ENCODE measurements at regions not wholly inside any gene's neighbourhood (a gene's known extent, or its start where the extent isn't known, plus 50 kb on each side); places are given as distances from the start of the nearest gene placed in this dataset.
"Not testable (repeated sequence)": the region's sequence is repeated elsewhere in the genome, so short reads cannot be mapped to it uniquely, and the experiment has no call there.

DNA sequence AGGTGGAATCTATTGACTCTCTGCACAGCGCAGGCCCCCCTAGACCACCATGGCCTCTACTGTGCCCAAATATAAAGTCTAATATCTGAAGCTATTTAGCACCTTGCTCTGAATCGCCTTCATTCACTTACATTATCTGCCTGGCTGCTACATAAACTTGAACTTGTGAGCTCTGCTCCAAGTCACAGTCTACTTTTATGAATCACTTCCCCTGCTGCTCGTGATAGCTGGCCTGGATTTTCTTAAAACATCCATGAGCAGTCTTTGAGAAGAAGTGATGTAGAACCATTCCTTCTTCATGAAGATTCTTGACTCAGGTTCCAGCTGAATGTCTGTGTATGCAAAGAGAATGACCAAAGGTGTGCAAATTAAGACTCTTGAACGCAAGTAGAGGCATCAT is 359.5 kb downstream of the RND3 start:
- no peak for DNase-seq

DNA sequence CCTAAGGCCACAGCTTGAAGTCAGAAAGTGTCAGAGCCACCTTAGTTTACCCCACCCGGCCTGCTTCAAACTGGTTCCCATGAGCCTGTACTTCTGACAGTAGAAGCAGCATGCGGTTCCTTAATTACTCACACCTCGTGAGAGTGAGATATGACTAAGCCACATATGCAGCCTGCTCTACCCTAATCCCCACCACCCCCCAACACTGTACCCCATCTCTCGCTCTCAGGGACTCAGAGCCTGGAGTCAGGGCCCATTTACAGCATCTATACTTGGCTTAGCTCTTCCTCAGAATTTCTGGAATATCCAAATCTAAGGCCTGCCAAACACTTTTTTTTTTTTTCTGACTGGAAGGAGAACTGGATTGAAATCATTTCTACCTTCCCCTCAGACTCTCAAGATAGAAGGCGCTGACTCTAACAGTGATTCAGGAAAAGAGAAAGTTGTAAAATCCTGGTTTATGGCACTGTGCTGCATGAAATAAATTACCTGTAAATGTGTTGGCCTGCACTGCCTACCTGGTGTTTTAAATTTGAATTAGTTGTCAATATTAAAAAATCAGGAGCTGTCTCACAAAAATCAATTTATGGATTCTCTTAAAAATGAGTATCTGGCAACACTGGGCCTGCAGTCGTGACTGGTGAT is 360.0 kb downstream of the RND3 start:
- no peak for DNase-seq

DNA sequence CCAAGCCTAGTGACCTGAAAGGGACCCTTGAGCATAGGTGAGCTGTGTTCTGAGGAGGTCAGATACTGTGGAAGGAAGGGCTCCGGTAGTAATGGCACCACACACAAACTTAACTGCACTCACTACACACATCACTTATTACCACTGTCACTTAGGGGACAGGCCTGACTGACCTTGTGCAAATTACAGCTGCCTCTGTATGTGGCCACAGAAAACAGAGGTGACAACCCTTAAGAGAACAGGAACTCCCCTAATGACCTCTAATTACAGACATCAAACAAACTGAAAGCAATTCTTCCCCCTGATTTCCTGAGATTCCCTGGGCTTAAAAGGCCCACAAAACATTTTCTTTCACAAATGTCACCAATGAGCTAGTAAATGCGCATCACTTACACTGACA is 360.6 kb downstream of the RND3 start:
- DNase-seq: no peak

DNA sequence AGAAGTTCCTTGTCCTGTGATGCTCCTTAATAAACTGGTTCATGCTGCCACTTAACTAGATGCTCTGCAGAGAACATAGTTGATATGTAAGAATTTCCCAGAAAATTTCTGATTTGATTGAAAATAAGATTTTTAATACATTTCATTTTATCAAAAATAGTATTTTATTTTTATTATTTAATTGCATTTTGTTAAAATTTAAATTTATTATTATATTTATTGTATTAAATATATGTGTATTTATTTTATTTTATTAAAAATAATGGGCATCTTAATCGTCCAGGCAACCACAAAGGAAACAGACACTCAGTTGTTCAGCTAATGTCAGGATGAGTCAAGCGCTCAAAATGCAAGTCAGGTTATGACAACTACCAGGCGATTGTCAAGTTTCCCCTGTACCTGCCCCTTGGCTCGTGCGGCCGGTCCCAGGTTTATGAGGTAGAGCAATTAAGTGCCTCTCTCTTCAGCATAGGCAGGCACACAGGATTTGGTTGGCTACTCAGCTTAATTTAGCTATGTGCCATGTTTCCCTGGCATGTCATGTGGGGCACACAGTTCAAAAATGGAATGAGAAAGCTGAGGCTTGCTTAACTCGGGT is 361.2 kb downstream of the RND3 start:
- no peak for DNase-seq

DNA sequence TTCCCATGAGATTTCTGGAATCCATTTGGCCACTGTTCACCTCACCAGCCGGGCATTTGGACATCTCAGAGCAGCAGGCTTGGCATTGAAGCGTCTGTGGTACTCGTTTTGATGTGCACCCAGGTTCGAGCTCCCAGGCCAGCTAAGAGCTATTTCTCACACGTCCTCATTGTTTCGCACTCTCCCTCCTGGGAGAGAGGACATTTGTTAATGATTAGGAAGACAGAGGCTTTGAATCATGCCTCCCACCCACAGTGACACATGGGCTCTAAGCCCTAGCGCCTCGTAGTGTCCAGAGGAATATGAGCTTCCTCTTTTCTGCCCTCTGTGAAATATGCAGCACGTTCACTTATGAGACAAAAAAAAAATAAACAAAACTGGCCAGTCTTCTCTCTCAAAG is 361.8 kb downstream of the RND3 start:
- no peak for DNase-seq

DNA sequence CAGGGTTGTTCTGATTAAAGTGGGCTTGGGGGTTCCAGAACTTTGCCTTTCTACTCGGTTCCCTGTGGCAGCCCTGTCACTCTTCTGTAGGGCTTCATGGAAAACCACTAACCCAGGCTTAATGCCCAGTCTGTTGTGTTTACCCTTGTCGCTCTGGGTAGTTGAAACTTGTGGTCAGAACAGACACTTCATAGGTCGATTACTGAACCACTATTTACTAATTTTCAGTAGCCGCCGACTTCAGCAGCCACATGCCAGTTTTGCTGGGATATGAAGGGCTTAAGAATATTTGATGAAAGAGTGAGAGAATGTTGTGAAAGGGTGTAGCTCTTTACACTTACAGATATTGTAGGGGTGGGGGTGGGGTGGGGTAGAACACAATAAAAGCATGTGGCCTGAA is 362.3 kb downstream of the RND3 start:
- no peak for DNase-seq

DNA sequence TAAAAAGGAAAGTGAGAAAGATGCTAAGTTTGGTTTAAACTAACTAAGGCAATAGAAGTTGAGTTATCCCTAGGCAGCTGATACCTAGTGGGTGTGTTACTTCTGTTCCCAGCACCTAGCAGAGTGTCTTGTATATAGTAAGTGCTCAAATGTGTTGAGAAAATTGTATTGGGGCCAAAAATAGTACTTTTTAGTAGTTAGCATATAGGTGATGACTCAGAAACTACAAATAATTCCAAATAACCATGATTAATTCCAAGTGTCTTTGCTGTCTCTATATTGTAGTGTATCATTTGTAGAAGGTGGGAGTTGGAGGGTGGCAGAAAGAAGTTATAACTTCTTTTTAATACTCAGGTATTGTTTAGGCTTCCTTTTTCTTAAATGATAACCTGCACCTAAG is 362.7 kb downstream of the RND3 start:
- no peak for DNase-seq

DNA sequence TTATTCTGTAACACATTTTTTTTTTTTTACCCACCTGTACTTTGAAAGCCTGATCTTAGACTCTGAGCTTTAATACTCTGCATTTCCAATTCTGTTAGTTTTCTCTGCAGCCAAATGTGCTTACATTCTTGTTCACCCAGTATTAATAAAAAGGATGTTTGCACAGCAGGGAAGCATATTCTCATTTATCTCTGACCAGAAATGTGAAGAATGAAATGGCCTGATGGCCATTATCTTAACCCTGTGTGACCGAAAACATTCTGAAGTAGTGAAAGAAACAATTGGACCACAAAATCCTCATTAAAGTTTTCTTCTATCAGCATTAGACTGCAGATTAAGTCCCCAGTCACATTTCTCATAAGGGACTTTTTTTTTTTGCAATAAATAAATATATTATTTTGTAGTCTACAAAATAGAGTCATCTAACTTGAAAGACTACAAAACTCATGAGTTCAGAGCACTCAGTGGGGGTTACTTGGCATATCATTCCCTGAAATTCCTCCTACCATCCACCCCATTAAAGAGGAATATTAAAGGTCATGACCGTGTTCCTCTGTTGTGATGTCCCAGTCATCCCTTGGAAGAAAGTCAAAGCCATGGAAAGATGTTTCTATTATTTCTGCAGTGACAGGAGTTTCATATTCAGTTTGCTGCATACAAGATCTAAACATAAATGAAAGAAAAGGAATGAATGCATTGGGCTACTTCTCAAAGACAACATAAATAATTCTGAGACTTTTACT is 364.4 kb downstream of the RND3 start:
- no peak for DNase-seq

DNA sequence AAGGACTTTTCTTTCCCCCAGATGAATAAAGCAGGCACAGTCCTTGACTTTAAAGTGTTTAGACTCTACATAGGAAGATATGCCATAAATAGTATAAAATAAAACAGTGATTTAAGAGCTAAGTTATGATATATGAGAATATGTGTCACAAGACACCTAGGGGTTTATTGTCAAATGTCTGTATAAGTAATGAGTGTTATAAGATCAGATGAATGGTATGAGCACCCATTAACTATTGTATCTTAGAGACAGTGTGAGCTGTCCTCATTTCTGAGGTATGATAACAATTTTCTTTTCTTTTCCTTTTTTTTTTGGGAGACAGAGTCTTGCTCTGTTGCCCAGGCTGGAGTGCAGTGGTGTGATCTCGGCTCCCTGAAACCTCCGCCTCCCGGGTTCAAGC is 365.3 kb downstream of the RND3 start:
- no peak for DNase-seq

DNA sequence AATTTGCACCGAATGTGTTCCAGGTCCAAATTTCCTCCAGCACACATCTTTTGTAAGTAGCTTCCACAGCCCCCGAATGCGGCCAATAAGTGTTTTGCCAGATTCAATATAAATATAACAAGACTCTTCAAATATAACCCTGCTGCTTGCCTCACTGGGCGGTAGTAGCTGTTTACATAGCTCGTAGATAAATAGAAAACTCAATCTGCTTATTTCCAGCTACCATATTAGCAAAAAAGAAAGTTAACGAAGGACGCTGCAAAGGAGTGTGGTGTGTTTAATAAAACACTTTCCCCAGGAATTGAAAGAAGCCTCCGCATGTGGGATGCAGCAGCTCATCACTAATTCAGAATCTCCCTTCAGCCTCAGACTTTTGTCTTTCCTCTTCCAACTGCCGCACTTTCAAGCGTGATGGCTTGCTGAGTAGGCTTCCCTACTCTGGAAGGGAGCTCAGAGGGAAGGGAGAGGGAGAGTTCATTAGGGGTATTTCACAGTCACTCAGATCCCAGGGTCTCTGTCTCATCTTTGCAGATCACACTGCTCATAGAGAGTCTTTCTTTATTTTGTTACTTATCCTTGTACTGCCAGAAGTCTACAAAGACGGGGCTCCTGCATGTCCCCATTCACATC is 367.0 kb downstream of the RND3 start:
- DNase-seq: no peak

DNA sequence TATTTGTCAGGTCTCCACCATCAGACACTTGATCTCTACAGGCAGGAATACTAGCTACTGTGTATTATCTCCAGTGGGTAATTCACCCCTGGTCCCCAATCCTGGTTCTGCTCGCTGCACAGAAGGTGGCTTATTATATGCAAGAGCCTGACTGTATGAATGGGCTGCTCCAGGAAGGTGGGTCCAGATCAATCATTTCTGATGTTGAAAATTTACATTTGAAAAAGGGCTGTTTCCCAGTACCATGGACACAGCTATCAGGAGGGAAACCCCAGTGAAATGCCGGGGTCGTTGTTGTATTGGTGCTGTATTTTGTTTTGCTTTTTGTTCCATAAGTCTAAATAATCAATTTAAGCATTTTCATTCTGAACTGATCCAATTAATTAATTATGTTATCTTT is 367.6 kb downstream of the RND3 start:
- DNase-seq: no peak

DNA sequence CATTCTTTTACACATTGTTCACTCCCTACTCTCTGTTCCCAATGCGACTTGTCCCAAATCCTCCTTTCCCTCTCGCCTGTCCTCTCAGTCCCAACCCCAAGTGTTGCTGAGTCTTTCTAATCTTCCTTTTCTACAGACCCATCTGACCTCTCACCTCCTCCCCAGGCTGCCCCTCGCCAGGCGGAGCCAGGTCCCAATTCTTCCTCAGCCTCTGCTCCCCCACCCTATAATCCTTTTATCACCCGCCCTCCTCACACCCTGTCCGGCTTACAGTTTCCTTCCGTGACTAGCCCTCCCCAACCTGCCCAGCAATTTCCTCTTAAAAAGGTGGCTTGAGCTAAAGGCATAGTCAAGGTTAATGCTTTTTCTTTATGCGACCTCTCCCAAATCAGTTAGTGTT is 373.4 kb downstream of the RND3 start:
- DNase-seq: not testable (repeated sequence)

DNA sequence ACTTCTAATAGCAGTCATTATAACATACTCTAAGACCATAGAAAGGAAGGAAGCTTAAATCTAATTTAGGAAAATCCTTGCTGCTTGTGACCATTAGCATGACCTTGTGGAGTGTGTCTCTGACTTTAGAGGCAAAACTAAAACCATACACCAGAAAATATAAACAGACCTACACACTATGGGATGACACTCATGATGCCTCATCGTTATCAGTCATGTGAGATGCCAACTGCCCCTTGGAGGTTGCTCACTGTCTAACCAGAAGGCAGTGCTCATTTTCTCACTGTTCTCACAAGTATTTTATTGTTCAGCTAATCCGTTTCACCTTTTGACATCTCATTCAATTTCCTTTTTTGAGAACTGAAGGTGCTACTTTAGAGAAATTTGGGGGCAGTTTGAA is 376.9 kb downstream of the RND3 start:
- DNase-seq: no peak

DNA sequence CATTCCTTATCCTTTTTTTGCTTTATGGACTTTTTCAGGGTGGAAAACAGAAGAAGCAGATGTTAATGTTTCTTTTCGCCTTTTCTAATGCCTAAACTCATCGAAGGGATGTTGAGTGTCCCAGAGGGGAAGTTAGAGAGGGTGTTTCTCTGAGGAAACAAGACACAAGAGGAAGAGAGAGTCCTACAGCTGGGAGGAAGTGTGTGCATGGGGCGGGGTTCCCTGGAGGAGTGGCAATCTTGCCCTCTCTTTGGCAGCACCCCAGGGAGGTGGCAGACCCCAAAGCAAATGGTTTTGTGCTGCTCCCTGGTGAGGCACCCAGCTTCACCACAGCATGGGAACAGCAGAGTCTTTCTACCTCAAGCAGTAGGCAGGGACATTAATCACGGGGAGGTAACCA is 377.6 kb downstream of the RND3 start:
- no peak for DNase-seq

DNA sequence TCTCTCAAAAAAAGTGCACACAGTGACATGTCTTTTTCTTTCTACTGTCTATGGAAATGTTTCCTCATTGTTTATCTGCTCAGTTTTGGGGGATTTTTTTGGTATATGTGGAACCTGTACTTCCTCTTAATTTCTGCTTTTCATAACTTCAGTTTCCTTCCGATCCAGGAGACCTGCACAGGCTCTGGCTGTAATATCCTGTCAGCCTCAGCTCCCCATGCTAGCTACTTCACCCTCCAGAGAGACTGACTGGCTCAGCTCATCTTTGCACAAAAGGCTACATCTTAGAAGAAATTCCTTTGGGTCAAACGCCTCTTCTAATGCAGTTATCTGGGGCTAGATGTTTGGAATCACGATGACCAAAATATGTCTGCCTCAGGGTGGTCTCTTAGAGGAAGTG is 378.4 kb downstream of the RND3 start:
- no peak for DNase-seq

DNA sequence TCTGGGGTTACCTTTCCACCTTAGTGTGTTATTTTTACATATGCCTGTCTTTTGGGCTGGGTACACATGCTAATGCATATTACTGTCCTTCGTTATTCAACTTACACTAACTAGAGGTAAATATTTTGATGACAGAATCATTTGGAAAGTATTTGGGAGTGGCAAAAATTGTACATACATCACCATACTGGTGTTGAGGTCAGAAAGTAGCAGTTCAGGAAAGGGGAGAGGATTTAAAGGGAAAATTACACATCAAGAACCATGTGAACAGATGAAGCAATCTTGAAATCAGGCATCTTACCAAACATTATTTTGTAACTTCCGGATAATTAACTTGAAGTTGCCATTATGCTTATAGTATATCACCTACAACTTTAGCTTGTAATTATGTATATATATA is 379.7 kb downstream of the RND3 start:
- no peak for DNase-seq

DNA sequence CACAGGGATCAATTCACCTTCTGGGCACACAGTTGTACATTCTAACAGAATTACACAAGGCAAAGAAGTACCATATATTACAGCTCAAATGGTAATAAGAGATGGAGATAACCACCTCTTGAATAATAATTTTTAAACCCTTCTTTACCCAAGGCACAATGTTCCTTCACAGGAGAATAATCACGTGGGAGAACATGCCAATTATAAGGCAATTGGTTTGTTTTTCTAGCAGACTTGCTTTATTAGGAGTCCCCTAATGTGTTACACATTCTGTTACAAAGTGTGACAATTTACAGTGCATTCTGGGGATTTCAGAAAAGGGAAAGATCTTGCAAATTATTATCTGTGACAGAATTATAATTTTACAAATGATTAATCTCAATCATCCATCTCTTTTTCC is 380.3 kb downstream of the RND3 start:
- no peak for DNase-seq

DNA sequence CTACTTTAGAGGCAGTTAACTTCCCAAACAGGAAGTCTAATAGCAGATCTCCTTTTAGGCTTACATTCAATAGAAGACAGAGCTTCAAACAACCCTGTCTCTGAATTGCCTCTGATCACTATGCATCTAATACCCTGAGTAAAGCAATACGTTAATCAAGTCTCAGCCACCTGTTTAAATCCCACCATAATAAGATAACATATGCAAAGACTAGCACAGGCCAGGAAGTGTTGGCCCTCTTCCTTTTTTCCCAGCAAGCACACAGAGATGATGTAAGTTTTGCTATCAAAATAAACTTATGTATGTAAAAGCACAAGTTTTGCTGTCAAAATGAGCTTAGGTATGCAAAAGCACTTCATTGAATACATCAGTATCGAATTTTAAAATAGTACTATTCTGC is 385.5 kb downstream of the RND3 start:
- DNase-seq: no peak

DNA sequence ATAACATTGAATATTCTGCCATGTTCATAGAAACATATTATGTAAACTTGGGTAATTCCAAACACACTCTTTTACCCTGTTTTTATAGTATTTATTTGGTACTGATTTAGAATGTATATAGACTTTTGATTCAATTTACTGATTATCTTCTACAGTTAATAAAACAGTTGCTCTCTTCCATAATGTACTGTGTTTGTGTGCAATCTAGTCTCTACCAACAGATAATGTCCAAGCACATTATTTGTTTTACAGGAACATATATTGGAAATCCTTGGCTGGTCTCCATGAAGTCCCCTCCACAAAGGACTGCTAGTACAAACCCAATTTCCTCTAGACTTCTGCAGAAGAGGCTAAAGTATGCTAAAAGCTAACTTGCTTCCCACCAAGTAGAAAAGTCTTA is 386.6 kb downstream of the RND3 start:
- DNase-seq: no peak

DNA sequence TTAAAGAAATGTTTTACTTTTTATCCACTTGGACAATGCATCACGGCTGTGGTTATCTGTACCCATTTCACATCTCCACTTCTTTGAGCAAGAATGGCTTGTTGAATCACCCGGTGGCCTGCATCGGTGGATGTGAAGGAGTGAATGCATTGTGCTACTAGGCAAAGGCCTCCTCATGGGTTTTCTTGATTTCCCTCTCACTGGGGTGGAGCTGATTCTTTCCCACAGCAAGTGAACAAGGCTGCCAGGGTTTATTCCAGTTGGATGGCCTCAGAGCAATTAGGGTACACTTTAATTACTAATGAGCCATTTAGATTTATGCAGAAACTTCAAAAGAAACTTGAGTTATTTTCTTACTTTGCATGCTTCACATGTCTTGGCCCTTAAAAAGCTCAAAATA is 387.1 kb downstream of the RND3 start:
- no peak for DNase-seq

DNA sequence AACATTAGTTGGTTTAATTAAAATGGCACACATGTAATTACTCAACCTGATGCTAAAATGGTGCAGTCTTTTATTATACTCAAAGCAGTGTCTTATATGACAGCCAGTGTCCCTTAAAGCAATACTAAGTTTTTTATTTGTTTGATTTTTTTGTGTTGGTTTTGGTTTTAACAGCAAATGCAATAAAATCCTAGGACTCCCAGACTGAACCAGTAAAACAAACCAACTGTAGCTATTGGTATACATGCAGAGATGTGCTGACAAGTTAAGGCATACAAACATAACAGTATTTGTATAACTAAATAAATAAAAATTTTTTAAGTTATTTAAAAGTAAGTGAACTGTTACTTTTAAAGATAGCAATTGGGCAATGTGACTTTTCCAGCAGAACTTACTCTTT is 387.7 kb downstream of the RND3 start:
- DNase-seq: no peak

DNA sequence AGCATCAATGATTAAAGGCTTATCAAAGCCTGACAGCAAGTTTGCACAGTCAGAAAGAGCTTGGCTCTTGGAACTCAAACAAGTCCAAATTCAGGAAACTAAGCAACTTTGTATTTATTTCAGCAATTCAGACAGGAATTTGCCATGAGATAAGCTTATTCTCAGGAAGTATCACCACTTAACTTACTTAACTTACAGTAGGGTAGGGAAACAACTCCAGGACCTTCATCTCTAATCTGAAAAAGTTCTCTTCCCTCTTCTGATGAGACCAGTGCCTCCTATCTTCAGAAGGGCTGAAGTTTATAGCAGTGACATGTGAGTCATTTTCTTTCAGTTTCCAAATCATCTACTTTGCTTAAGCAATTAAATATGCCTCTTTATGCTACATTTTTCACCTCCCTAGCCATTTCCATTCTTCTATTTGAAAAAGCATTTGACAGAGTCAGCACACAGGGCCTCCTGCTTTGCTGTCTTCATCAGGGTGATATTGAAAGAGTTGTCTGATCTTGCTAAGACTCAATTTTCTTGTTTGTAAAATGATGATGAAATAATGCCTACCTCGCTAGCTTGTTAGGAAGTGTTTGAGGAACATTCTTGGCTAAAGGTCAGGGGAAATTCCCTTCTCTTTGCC is 389.5 kb downstream of the RND3 start:
- DNase-seq: no peak

DNA sequence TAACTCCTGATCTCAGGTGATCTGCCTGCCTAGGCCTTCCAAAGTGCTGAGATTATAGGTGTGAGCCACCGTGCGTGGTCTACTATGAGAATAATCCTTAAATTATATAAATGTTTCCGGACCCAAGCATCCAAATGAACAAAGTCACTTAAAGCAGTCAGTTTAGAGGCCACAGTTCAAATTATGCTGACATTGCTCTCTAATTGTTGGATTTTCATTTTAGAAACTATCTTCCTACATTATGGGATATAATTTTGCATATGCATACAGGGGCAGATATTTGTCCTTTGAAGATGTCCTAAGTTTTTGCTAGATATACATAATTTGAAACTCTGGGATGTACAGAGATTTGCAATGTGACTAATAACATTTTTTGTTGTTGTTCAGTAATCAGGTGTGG is 390.1 kb downstream of the RND3 start:
- DNase-seq: no peak
